ENCODE measurements at regions not wholly inside any gene's neighbourhood (a gene's known extent, or its start where the extent isn't known, plus 50 kb on each side); places are given as distances from the start of the nearest gene placed in this dataset.

- TF ChIP-seq EP300 (IDR thresholded peaks at IDR 0.05; ENCODE audit: borderline replicate concordance in 1 of 2, low read depth in 2 of 2, low read length in 2 of 2) (no peak), NRF1 (IDR thresholded peaks at IDR 0.05; ENCODE audit: low read depth, low read length) (no peak), CTCF (IDR thresholded peaks at IDR 0.05; ENCODE audit: control extremely low read depth in 1 of 3, insufficient read depth in 1 of 3, low read depth in 1 of 3, low read length in 3 of 3) (no peak), CREB1 (IDR thresholded peaks at IDR 0.05) (no peak)
Measured at GRCh38 chr6:103018426-103018825, 1624.9 kb downstream of the GRIK2 start (continued).

Data from H1 (cell line).